Activated CD4-positive, alpha-beta memory T cell treated with anti-CD3 and anti-CD28 coated beads, Interleukin-2, amount 10 ng/mL, durations not matched to agents 7 days and 5 days (primary cell): ENCODE measurements at regions not wholly inside any gene's neighbourhood (a gene's known extent, or its start where the extent isn't known, plus 50 kb on each side); places are given as distances from the start of the nearest gene placed in this dataset.

ENCODE experiments used
- CTCF ChIA-PET: fragments of 350-600 bp; sonication (Branson Sonifier 250); formaldehyde crosslinking; loops from one replicate; lab custom pipeline; 2021; ENCODE audit warnings: antibody characterized with exemption, inconsistent platforms; lab: Charles Lee
- POLR2A ChIA-PET: fragments of 350-600 bp; sonication (Branson Sonifier 250); formaldehyde crosslinking; loops from one replicate; lab custom pipeline; 2021; ENCODE audit warnings: antibody characterized with exemption; lab: Charles Lee
- DNase-seq: peaks from one replicate; pipeline ENCODE4 v3.0.0-alpha.2; 2020
- H3K27ac Mint-ChIP-seq: one replicate; pipeline ENCODE4 v1.8.0; 2021; ENCODE audit warnings: mild to moderate bottlenecking, mixed read lengths
- H3K27me3 Mint-ChIP-seq: one replicate; pipeline ENCODE4 v1.8.0; 2021; ENCODE audit warnings: mixed read lengths
- H3K36me3 Mint-ChIP-seq: one replicate; pipeline ENCODE4 v1.8.0; 2021; ENCODE audit warnings: low read depth, mixed read lengths
- H3K4me1 Mint-ChIP-seq: one replicate; pipeline ENCODE4 v1.8.0; 2021; ENCODE audit warnings: mixed read lengths
- H3K4me3 Mint-ChIP-seq: one replicate; pipeline ENCODE4 v1.8.0; 2021; ENCODE audit warnings: mild to moderate bottlenecking, mixed read lengths
- H3K9me3 Mint-ChIP-seq: one replicate; pipeline ENCODE4 v1.8.0; 2021; ENCODE audit warnings: mixed read lengths

- H3K36me3 Mint-ChIP-seq: no peaks in the 10 kb centered on the region
- no peak overlapping the region for H3K4me3 Mint-ChIP-seq
- ChIA-PET POLR2A (no interaction called here), CTCF (no interaction called here)
- DNase-seq: no peak
- no peaks in the 10 kb centered on the region for H3K4me1 Mint-ChIP-seq
- peaks cover 8% of the 10 kb centered on the region for H3K27me3 Mint-ChIP-seq
- H3K27ac Mint-ChIP-seq: no peak overlapping the region
- H3K9me3 Mint-ChIP-seq: no peaks in the 10 kb centered on the region
These were observed 382.9 kb downstream of the HNRNPD start for GRCh38 chr4:81990898-81991297.

GRCh38 chr4:81990211-81990610 is 383.6 kb downstream of the HNRNPD start:
- POLR2A ChIA-PET: no interaction called here
- H3K9me3 Mint-ChIP-seq: no peaks in the 10 kb centered on the region
- H3K4me1 Mint-ChIP-seq: no peaks in the 10 kb centered on the region
- DNase-seq: no peak
- no peak overlapping the region for H3K27ac Mint-ChIP-seq
- CTCF ChIA-PET: no interaction called here
- peaks cover 8% of the 10 kb centered on the region for H3K27me3 Mint-ChIP-seq
- H3K36me3 Mint-ChIP-seq: no peaks in the 10 kb centered on the region
- no peak overlapping the region for H3K4me3 Mint-ChIP-seq

GRCh38 chr4:81989202-81989601 is 384.6 kb downstream of the HNRNPD start:
- Mint-ChIP-seq H3K27me3 (peaks cover 8% of the 10 kb centered on the region), H3K9me3 (no peaks in the 10 kb centered on the region), H3K4me1 (no peaks in the 10 kb centered on the region), H3K36me3 (no peaks in the 10 kb centered on the region), H3K4me3 (no peak overlapping the region), H3K27ac (no peak overlapping the region)
- ChIA-PET POLR2A (no interaction called here), CTCF (no interaction called here)
- no peak for DNase-seq

DNA sequence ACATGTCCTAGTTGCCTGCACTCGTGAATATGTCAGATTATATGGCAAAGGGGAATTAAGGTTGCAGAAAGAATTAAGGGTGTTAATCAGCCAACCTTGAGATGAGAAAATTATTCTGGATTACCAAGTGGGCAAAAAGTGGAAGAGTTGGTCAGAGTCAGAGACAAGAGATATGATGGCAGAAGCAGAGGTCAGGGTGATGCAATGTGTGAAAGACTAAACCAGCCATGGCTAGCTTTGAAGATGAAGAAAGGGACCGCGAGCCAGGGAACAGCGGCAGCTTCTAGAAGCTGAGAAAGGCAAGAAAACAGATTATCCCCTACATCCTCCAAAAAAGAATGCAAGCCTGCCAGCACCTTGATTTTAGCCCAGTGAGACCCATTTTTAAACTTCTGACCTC is 385.6 kb downstream of the HNRNPD start:
- no peaks in the 10 kb centered on the region for H3K9me3 Mint-ChIP-seq

GRCh38 chr4:81984746-81985145 is 389.0 kb downstream of the HNRNPD start:
- Mint-ChIP-seq H3K9me3 (no peaks in the 10 kb centered on the region), H3K27me3 (peaks cover 6% of the 10 kb centered on the region), H3K4me3 (no peak overlapping the region), H3K4me1 (no peaks in the 10 kb centered on the region), H3K27ac (no peak overlapping the region), H3K36me3 (no peaks in the 10 kb centered on the region)
- POLR2A ChIA-PET: no interaction called here
- CTCF ChIA-PET: no interaction called here
- DNase-seq: no peak

More for the DNA sequence above, 385.6 kb downstream of the HNRNPD start:
- DNase-seq: no peak
- Mint-ChIP-seq H3K36me3 (no peaks in the 10 kb centered on the region), H3K4me3 (no peak overlapping the region), H3K4me1 (no peaks in the 10 kb centered on the region), H3K27me3 (peaks cover 8% of the 10 kb centered on the region), H3K27ac (no peak overlapping the region)
- ChIA-PET POLR2A (no interaction called here), CTCF (no interaction called here)

GRCh38 chr4:81982846-81983540 is 390.8 kb downstream of the HNRNPD start:
- H3K9me3 Mint-ChIP-seq: no peaks in the 10 kb centered on the region
- no peak overlapping the region for H3K27ac Mint-ChIP-seq
- ChIA-PET CTCF (no interaction called here), POLR2A (no interaction called here)
- DNase-seq: no peak
- H3K36me3 Mint-ChIP-seq: no peaks in the 10 kb centered on the region
- H3K4me3 Mint-ChIP-seq: no peak overlapping the region
- H3K4me1 Mint-ChIP-seq: no peaks in the 10 kb centered on the region
- peaks cover 6% of the 10 kb centered on the region for H3K27me3 Mint-ChIP-seq

- H3K9me3 Mint-ChIP-seq: no peaks in the 10 kb centered on the region
- H3K4me3 Mint-ChIP-seq: no peak overlapping the region
- ChIA-PET CTCF (no interaction called here), POLR2A (no interaction called here)
- peaks cover 4% of the 10 kb centered on the region for H3K27me3 Mint-ChIP-seq
- H3K27ac Mint-ChIP-seq: no peak overlapping the region
- H3K36me3 Mint-ChIP-seq: no peaks in the 10 kb centered on the region
- H3K4me1 Mint-ChIP-seq: no peaks in the 10 kb centered on the region
- DNase-seq: no peak
These were observed 392.6 kb downstream of the HNRNPD start for GRCh38 chr4:81981218-81981617.

GRCh38 chr4:81974523-81974922 is 399.3 kb downstream of the HNRNPD start:
- CTCF ChIA-PET: no interaction called here
- no peaks in the 10 kb centered on the region for H3K27me3 Mint-ChIP-seq
- no peak overlapping the region for H3K27ac Mint-ChIP-seq
- POLR2A ChIA-PET: no interaction called here
- no peak overlapping the region for H3K4me3 Mint-ChIP-seq
- no peaks in the 10 kb centered on the region for H3K36me3 Mint-ChIP-seq
- no peaks in the 10 kb centered on the region for H3K9me3 Mint-ChIP-seq
- H3K4me1 Mint-ChIP-seq: no peaks in the 10 kb centered on the region
- no peak for DNase-seq

DNA sequence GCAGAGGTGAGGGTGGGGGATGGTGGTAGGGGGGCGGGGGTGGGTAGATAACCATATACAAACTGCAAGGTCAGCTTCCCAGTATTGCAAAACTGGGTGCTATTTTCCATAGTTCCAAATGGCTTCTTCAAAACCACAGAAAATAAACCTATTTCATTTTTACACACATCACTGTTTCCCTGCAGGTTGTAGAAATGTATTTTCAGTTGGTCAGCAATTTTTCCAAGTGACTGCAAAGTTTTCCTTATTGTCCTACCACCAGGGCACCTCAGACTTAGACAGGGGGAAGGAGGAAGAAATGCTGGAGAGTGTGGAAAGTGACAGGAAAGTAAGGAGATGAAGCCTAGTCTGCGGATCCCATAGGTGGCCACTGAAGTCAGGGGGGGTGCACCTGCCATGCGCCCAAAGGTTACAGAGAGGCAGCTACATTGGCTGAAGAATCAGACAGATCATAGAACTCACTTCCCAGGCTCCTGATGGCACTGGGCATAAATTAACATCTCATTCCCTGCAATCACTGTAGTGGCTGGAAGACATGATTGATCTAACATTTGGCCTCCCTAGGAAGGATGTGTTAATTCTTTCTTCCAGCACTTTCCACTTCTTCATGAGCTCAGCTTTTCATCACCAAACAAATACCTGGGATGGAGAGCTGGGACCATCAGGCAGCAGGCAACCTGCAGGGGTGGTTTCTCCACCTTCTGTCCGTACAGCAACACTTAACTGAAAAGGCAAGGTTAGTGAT is 402.0 kb downstream of the HNRNPD start:
- Mint-ChIP-seq H3K27ac (no peak overlapping the region), H3K27me3 (no peaks in the 10 kb centered on the region), H3K36me3 (no peaks in the 10 kb centered on the region), H3K4me1 (no peaks in the 10 kb centered on the region), H3K4me3 (no peak overlapping the region), H3K9me3 (no peaks in the 10 kb centered on the region)
- CTCF ChIA-PET: no interaction called here
- no peak for DNase-seq
- POLR2A ChIA-PET: no interaction called here

DNA sequence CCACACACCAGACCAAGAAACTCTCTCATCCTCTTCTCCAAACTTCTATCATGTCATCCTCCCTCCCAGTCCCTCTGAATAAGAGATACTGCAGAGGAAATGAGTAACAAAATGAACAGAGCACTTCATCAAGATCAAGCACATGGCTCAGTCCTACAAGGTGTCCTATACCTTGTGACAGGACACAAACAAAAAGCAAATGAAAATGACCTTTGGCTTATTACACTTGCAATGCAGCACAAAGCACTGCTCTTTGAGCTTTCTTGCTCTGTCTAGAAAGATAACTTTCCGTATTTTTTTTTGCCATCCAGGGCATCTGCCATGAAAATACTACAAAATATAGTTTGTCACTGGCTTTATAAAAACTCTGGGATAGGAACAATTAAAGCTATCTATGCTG is 402.7 kb downstream of the HNRNPD start:
- Mint-ChIP-seq H3K27ac (no peak overlapping the region), H3K4me1 (no peaks in the 10 kb centered on the region), H3K27me3 (no peaks in the 10 kb centered on the region), H3K9me3 (no peaks in the 10 kb centered on the region), H3K4me3 (no peak overlapping the region), H3K36me3 (no peaks in the 10 kb centered on the region)
- CTCF ChIA-PET: no interaction called here
- DNase-seq: no peak
- POLR2A ChIA-PET: no interaction called here

DNA sequence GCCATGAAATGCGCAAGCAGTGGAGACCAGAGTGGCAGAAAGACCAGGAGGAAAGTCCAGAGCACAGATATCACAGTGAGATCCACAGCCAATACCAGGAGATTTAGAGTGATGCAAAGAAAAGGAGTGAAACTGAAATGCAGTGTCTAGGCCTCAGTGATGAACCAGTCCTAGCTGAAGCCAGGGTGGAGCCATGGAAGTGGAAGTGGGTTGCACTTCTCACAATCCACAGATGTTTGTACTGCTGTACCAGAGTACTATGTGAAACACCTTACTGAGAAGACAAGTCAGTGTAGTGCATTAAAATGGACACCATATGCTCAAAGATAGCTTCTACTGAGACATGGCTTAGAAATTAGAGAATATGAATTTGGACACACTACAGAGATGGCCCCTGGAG is 403.3 kb downstream of the HNRNPD start:
- Mint-ChIP-seq H3K36me3 (no peaks in the 10 kb centered on the region), H3K4me1 (no peaks in the 10 kb centered on the region), H3K27ac (no peak overlapping the region), H3K9me3 (no peaks in the 10 kb centered on the region), H3K4me3 (no peak overlapping the region), H3K27me3 (no peaks in the 10 kb centered on the region)
- DNase-seq: no peak
- ChIA-PET CTCF (no interaction called here), POLR2A (no interaction called here)

GRCh38 chr4:81966676-81967075 is 407.1 kb downstream of the HNRNPD start:
- DNase-seq: no peak
- no peak overlapping the region for H3K27ac Mint-ChIP-seq
- H3K4me1 Mint-ChIP-seq: no peaks in the 10 kb centered on the region
- ChIA-PET POLR2A (no interaction called here), CTCF (no interaction called here)
- H3K9me3 Mint-ChIP-seq: no peaks in the 10 kb centered on the region
- no peak overlapping the region for H3K4me3 Mint-ChIP-seq
- no peaks in the 10 kb centered on the region for H3K36me3 Mint-ChIP-seq
- H3K27me3 Mint-ChIP-seq: no peaks in the 10 kb centered on the region

DNA sequence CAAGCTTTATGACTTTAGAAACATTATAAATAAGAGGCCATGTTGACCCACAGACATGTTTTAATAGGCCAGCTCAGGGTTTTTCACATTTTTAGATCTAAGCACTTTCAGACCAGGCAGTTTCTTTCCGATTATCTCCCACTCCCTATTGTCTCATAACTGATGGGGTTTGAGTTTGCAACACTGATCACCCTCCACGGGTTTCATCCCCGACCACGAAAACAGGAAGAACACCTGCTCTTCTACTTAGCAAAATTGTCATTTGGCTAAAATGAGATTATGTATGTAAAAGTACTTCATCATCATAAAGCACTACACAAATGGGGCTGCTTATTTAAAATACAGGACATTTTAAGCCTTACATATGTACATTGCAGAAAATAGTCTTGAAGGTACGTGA is 407.9 kb downstream of the HNRNPD start:
- H3K36me3 Mint-ChIP-seq: no peaks in the 10 kb centered on the region
- POLR2A ChIA-PET: no interaction called here
- H3K4me1 Mint-ChIP-seq: no peaks in the 10 kb centered on the region
- no peaks in the 10 kb centered on the region for H3K27me3 Mint-ChIP-seq
- H3K27ac Mint-ChIP-seq: no peak overlapping the region
- no peaks in the 10 kb centered on the region for H3K9me3 Mint-ChIP-seq
- CTCF ChIA-PET: no interaction called here
- DNase-seq: no peak
- no peak overlapping the region for H3K4me3 Mint-ChIP-seq

GRCh38 chr4:81965454-81965853 is 408.3 kb downstream of the HNRNPD start:
- POLR2A ChIA-PET: no interaction called here
- Mint-ChIP-seq H3K9me3 (no peaks in the 10 kb centered on the region), H3K4me3 (no peak overlapping the region), H3K27ac (no peak overlapping the region), H3K36me3 (no peaks in the 10 kb centered on the region), H3K27me3 (no peaks in the 10 kb centered on the region), H3K4me1 (no peaks in the 10 kb centered on the region)
- DNase-seq: no peak
- CTCF ChIA-PET: no interaction called here
